Esophagus muscularis mucosa (tissue), 3 donors: ENCODE measurements at regions not wholly inside any gene's neighbourhood (a gene's known extent, or its start where the extent isn't known, plus 50 kb on each side); places are given as distances from the start of the nearest gene placed in this dataset.

Source experiments
- POLR2A ChIP-seq: fragments of 450-650 bp; IDR thresholded peaks from one replicate; pipeline ENCODE4 v1.6.1; 2017; ENCODE audit warnings: antibody characterized with exemption, moderate library complexity, mild to moderate bottlenecking, low read depth
- POLR2AphosphoS5 ChIP-seq, 2 donors: sonication (generic); formaldehyde crosslinking; IDR thresholded peaks; one replicate each; pipeline ENCODE4 v1.6.1; 2017; ENCODE audit warnings: antibody characterized with exemption in 2 of 2
- TF ChIP-seq, protein P1 (sequence below), 3 experiments: fragments of 200-600 bp in 2 of 3; fragments of 450-650 bp in 1 of 3; sonication (generic) in 2 of 3; IDR thresholded peaks; one replicate each; pipeline ENCODE4 v1.5.1; 2017 to 2019; ENCODE audit warnings: antibody characterized with exemption in 3 of 3, mild to moderate bottlenecking in 2 of 3, moderate library complexity in 1 of 3

DNA sequence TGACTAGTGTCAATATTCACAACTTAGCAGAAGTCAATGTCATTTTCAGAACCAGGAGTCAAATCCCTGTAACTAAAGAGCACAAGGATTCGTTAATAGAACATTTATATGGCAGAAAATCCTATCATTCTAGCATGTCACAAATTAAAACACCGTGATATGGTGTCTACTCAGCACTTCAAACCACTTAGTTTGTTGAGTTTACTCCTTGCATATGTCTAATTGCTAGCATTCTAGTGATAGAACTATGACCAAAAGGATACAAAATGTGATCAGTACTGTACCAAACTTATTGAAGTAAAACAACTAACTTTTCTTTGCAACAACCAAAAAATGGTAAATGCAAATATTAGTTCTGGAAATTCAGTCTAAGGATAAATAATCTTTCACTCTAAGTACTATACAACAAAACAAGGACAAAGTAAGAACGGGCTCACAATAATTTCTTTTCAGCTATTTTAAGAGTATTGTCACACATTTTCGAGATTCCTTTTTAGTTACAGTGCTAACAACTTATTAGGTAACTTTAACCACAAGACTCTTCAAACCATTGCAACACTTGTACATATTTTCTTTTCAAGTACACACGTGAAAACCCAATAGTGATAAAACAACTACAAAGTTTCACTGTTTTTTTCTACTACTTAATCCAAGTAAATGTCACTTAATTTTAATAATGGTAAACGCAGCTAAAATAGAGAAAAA is 845.2 kb upstream of the CDH10 start:
- TF ChIP-seq, protein P1, sequence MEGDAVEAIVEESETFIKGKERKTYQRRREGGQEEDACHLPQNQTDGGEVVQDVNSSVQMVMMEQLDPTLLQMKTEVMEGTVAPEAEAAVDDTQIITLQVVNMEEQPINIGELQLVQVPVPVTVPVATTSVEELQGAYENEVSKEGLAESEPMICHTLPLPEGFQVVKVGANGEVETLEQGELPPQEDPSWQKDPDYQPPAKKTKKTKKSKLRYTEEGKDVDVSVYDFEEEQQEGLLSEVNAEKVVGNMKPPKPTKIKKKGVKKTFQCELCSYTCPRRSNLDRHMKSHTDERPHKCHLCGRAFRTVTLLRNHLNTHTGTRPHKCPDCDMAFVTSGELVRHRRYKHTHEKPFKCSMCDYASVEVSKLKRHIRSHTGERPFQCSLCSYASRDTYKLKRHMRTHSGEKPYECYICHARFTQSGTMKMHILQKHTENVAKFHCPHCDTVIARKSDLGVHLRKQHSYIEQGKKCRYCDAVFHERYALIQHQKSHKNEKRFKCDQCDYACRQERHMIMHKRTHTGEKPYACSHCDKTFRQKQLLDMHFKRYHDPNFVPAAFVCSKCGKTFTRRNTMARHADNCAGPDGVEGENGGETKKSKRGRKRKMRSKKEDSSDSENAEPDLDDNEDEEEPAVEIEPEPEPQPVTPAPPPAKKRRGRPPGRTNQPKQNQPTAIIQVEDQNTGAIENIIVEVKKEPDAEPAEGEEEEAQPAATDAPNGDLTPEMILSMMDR (IDR thresholded peaks at IDR 0.05) = no peak
- TF ChIP-seq POLR2AphosphoS5 (IDR thresholded peaks at IDR 0.05) (no peak), POLR2A (no peak)
